SIG-M5 (cell line): ENCODE measurements at regions not wholly inside any gene's neighbourhood (a gene's known extent, or its start where the extent isn't known, plus 50 kb on each side); places are given as distances from the start of the nearest gene placed in this dataset.

Experiments used
- DNase-seq: peaks from one replicate; lab custom pipeline; 2025; lab: John Stamatoyannopoulos, UW

DNA sequence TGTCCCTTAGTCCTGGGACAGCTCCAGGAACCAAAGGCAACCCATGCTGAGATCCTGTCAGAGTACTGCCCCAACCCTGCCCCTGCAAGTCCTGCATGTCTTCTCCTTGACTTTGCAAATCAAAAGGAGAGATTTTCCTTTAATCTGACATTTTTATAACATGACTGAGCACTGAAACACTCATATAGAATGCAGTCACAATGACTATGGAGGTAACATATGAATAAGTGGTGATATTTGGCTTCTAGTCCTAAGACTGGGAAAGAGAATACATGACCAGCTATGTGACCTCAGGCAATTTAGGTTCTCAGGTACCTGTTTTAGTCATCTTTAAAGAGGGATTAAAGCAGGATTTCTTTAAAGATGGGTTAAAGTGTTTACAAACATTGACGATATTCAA lies 941.6 kb upstream of the CDH8 start:
- no peak for DNase-seq

DNA sequence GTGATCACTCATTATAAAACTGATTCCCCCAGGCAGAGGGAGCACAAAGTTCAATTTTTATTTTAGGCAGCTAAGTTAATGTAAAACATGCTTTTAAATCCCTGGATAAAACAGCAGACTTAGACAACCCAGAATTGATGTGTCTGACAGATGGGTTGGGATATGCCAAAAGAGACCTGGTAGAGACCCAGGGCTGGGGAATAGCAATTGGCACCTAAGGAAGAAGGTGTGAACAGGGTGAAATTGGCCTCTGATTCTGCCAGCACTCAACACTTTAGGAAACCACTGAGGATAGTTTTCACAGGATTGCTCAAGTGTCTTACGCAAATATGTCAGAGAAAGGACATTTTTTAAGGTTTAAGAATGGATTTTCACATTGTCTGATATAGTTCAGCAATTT lies 938.2 kb upstream of the CDH8 start:
- DNase-seq, result no peak

DNA sequence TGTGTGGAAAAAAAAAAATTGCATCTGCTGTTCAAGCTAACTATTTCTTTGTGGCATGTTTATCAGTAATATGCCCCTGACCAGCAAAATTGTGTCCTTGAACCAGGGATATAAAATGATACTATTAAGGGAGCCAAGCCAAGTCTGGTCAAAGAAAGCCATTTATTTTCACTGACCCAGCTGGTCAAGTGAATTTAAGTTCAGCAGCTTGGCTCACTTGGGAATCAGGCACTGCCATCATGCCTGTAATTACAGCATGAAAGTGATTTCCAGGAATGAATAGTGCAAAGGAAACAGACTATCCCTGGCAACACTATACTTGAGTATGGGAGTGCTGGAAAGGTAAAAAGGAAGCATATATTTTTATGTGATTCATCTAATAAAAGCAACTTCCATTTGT lies 934.6 kb upstream of the CDH8 start:
- no peak for DNase-seq

DNA sequence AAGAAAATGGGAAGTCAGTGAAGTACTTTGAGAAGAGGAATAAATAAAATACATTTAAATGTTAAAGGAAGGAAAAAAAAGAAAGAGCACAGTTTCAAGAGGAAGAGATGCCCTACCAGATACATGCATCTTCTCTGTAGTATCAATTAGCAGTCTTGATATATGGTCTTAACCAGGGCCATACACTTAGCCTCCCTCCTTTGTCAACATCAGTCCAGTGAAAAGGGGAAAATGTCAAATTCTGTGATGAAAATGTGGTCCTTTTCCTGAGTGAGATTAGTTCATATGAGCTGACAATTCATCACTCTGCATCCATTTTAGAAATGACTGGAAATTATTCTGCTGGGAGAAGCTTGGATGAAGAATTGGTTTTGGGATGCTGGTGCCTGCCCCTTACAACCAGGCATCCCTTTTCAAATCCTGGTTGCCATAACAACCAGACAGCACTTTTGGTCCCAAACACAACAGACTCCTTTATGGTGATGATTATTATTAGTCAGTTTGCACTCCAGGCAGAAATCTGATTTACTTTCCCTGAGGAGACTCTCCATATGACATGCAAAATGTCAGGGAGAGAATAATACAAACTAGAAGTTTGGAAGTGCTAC lies 933.6 kb upstream of the CDH8 start:
- no peak for DNase-seq

DNA sequence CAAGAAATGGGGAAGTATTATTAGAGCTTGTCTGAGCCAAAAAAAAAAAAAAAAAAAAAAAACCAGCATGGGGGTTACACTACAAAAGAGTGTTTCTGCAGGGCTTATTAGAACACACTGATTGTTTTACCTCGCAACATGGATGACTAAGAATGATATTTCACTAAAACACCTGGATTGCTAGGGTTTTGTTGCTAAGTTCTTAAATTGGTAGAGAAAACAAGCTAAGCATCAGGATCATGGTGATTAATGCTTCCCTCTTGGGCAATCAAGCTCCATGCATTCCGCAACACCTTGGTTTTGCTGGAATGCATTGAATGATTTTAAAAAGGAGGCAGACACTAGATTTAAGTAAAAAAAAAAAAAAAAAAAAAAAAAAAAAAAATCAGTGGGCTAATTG lies 931.4 kb upstream of the CDH8 start:
- no peak for DNase-seq

DNA sequence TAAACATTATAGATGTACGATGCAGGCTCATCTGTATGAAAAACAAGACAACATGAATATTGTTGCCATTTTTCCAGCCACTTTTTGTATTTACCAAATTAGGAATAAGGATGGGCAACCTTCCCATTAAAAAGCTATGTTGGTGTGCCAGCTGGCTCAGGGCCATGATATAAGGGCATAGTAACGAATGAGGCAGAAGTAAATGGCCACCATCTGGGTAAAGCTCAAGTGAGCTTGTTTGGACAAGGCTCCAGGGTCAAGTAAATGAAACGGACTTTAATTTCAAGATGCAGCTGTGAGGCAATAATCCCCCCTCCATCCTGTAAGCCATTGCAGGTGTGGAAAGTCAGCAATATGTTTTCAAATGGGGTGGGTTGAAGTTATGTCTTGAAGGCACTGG lies 930.9 kb upstream of the CDH8 start:
- no peak for DNase-seq

DNA sequence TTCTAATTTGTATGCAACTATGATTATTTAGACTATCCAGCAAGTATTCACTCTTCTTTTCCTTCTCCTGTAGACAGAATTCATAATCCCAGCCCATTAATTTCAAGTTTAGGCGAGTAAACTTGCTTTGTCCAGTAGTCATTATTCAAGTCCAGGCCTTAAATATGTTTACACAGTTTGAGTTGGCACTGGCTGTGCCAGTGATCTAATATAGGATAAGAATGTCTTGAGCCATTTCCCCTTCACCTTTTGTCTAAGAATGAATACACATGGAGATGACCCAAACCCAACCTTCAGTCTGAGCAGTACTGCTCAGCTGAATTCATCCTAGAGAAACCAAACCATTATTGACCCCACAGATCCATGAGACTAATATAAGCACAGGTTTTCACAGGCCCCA lies 930.4 kb upstream of the CDH8 start:
- no peak for DNase-seq

DNA sequence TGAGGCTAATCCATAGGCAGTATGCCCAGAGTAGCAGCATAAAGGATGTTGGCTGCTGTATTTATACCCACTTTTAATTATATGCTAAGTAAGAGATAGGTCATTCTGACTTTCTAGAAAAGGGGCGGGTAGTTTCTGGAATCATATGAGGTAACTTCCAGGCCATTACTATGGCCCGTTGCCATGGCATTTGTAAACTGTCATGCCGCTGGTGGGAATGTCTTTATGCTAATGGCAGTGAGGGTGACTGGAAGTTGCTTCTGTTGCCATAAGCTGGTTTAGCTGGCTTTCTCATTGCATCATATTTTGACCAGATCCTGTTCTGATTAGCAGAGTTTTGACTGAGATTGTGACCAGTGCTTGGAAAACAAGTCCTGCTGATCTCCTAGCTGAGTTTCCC lies 929.6 kb upstream of the CDH8 start:
- no peak for DNase-seq

DNA sequence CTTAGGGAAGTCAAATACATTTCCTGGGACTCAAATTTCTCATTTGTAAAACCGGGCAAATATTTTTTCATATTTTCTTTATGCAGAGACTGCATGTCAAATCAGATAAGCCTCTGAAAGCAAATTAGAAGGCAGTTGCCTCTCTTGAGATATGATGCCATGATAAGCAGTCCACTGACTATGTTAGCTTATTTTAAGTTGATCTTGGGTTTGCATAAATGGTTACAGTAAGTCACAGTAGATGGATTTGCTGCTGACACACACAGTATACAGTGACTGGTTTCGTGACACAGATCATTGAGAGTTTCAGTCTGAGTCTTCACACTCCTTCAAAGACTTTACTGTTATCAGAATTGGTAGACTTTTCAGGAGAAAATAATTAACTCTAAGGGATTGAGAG lies 927.6 kb upstream of the CDH8 start:
- no peak for DNase-seq

DNA sequence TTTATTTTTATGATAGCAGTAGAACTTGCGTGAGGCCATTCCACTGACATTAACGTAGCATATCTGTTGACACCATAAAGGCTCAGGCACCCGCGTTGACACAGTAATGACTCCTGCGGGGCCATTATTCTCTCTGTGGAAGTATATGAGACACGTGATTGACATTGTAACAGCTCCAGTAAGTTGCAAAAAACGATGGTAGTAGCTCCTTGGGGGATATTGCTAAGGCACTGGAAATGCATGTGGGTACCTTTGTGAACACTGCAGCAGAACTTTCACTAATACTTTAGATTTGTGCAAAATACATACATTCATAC lies 918.8 kb upstream of the CDH8 start:
- no peak for DNase-seq

DNA sequence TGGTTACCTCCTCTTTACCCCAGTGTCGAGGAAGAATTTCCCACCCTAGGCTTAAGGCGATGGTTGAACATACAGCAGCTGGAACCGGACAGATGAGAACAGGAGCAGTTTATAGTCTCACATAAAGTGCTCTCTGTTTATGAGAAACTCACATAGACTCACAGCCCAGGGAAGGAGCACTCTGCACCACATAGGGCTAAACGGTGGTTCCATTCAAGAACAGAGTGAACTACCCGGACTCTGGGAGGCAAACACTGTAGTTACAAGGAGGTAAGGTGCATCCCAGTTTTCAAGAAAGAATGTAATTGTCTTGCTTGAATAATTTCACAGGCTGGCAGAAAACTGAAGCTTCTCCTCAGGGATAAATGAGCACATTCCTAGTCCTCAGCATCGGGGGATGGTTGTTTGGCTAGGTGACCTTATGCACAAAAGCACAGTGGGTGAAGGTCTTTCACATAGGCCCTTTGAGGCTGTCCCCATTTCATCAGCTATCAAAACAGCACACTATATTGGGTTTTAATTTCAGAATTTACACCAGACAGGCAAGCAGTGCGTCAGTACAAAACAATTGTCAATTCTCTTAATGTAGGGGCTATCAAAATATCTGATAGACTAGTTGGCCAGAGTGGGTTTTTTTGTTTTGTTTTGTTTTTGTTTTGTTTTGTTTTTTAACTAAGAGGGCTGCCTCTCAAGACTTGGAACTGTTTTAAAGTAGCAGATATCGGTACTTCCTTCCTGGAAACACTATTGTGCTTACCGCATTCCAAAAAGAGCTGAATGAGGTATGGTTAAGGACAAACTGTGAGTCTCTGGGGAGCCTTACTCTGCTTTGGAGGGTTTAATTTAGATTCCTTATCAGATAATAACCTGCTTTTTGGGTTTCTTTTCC lies 918.1 kb upstream of the CDH8 start:
- DNase-seq, result no peak

DNA sequence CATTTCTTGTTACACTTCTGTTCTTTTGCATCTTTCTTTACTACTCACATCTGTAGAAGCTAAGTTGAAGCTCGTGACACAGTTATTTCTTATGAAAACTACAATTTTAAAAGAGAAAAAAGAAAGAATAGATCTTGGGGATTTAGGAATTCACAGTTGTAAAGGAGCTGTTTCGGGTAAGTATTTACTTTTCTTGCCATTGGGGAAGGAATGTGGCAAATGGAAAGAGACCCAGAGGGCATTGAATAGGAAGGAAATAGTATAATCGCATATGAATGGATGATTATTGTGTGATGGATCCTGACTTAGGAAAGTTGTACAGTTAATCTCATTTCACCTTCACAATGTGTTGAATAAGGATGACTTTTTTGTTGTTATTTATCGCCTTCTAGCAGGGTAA lies 914.1 kb upstream of the CDH8 start:
- no peak for DNase-seq

DNA sequence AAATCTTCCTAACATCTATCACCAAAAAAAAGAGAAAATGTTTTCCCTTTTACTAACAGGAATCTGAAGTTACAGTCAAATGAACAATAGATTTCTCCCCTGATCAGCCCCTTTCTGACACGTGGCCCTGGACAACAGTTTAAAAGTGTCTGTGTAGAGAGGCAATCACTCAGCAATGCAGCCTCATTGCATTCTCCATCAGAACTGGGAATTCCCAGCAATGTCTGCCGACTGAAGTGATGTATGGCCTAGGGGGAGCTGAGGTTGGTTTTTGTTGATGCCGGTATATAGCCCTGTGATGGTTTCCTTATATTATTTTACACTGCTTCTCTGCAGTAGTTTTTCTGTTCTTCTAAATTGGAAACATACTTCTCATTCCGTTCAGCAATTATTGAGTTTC lies 904.3 kb upstream of the CDH8 start:
- no peak for DNase-seq

DNA sequence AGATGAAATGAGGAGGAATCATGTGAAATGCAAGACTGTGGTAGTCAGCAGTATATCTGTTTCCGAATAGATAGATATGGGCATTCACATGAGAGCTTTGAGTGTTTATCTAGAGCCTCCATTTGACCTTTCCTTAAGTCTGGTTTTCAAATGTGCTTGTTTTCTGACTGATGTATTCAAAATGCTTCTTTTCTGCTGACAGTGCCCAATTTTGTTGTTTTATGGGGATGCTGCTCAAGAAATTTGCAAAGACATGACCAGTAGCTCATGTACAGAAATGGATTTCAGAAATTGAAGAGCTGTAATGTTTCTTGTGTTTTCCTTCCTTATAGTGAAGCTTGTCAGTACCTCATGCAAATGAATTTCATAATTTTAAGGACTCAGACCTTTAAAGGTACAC lies 903.4 kb upstream of the CDH8 start:
- no peak for DNase-seq

DNA sequence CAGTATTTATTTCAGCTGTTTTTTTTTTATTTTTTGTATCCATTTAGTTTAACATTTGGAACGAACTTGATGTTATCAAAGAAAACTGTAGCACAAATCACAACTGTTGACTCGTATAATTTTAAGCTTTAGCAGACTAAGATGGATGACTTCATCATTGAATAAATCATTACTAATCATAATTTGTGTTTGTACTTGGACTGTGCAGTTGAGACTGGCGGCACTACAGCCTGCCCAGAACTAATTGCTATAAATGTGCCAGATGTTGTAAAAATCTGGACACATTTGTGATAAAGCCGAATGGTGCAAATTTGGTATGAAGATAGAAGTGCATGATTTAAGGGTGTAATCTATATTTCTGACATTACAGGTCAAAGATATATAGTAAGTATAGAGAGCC lies 897.7 kb upstream of the CDH8 start:
- DNase-seq, result no peak

DNA sequence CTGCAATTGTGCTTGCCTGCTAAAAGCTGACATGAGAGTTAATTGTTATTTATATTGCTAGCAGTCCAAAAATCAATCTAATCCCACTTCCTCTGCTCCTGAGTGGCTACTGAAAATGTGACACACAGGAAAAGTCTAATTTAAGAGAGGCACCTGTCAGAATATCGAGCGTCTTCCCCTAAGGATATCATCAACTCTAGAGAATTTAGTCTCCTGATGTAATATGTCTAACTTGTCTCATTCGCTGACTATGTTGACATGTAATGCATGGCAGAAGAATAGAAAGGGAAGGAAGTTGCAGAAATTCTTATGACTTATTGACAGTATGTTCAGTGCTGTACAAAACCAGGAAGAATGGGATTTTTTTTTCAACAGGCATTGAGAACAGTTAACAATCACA lies 893.4 kb upstream of the CDH8 start:
- no peak for DNase-seq

DNA sequence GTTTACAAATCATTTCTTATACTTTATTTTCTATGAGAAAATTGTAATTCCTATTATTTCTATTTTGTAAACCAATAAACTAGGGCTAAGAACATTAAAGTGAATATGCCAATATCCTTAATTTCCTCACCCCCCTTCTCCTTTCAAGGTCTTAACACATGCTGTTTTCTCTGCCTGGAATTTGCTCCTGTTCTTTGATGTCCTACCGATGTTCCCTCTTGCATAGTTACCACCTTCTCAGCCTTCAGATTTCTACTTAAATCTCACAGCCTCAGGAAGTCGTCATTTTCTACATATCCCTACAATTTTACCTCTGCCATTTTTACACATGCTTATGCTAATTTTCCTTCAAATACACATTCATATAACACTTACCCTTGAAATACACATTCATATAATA lies 890.9 kb upstream of the CDH8 start:
- DNase-seq, result no peak

DNA sequence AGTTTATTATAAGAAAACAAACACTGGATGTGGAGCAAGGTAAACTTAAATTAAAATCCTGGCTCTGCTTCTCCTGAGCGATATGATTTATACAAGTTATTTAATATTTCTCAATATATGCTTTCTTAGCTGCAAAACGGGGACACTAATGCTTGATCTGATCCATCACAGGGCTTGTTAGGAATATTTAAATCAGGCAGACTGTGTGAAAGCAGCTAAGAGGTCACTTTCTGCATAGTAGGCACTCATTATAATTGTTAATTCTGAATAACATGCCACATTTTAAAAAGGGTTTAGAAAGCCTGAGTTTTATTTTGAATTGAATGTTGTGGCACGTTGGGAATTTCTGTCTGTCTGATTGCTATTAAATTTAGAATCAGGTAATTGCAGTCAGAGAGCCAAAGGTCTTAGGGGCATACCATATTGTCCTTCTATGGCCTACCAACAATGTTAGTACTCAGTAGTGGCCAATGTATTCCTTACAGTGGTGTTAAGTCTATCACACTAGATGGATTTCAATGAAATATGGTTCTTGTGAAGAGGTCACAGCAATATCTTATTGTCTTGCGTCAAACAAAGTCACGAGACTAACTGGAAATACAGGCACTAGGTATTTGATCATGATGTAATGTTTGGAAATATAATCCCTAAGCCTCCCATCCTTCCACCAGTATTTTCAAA lies 890.0 kb upstream of the CDH8 start:
- DNase-seq, result no peak

DNA sequence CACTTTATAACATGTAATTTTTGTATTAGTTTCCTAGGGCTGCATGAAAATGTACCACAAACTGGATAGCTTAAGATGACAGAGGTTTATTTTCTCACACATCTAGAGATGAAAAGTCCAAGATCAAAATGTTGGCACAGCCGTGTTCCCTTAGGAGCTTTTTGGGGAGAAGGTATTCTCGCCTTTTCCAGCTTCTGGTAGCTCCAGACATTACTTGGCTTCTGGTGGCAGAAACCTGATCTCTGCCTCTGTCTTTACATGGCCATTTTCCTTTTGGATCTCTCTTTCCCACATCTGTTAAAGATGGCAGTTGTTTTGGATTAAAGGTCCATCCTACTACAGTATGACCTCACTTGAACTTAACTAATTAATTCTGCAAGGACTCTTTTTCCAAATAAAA lies 885.7 kb upstream of the CDH8 start:
- DNase-seq, result no peak

DNA sequence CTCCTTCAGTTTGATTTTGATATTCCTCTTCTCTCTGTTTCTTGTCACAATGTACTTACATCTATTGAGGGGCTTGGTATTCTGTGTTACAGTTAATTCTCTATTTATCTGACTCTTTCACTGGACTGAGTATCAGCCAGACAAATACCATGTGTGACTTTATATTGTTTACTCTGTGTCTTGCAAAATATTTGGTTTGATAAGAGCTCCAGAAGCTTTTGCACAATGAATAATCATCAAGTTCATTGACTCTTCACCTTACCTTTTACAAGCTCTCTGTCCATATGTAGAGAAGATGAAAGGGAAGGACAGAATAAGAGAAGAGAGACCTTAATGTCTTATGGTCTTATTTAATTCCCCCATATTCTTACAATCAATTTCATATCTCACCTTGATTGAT lies 877.7 kb upstream of the CDH8 start:
- DNase-seq, result no peak

DNA sequence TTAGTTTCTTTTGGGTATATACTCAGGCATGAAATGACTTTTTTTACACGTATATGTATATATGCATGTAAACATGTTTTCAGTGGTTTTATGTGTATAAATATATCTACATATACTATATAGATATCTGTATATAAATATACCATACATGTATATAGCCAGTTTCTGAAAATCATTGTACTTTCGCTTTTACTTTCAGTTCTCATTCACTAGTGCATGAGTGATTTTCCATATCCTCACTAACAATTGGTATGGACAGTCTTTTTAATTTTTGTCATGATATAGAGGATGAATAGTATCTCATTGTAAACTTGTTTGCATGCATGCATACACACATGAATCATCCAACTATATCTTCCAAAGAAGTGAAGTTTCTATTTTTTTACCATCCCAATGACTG lies 877.1 kb upstream of the CDH8 start:
- no peak for DNase-seq

DNA sequence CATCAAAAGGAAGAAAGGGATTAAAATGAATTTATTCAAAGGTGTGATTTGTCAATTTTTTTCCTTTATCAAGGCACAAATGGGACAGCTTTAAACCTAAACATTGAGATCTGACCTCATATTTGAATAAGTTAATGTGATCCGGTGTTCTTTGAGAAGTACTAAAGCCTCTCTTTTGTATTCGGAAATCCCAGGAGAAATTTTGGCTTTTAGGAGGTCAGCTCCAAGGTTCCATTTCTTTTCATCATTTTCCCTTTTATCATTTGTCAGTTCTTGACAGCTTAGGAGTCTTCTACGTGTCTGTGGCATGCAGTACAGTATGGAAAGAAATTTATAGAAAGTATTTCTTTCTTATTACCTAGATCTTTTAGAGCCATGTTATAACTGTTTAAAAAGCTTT lies 873.4 kb upstream of the CDH8 start:
- DNase-seq, result no peak

DNA sequence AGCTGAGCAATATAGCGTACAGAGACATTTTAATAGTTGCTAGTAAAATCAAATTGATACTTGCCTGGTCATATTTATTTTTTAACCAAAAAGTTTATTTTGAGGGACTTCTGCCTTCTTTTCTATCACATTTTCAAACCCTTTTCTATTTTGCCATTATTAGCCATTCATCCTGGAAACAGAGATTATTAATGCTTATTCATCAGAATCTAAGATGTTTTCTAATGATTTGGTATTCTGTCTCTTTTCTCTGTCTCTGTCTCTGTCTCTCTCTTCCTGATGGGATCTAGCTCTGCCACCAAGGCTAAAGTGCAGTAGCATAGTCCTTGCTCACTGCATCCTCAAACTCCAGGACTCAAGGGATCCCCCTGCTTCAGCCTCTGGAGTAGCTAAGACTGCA lies 871.3 kb upstream of the CDH8 start:
- DNase-seq, result no peak
